Fibroblast of skin of right quadriceps (primary cell): ENCODE measurements at regions not wholly inside any gene's neighbourhood (a gene's known extent, or its start where the extent isn't known, plus 50 kb on each side); places are given as distances from the start of the nearest gene placed in this dataset.
"Not testable (repeated sequence)": the region's sequence is repeated elsewhere in the genome, so short reads cannot be mapped to it uniquely, and the experiment has no call there.

Experiments used
- DNase-seq: peaks from one replicate; pipeline ENCODE4 v3.0.0-alpha.2; 2013

- no peak for DNase-seq
Measured at GRCh38 chr22:36088292-36088691, 59.7 kb upstream of the RBFOX2 start.

DNA sequence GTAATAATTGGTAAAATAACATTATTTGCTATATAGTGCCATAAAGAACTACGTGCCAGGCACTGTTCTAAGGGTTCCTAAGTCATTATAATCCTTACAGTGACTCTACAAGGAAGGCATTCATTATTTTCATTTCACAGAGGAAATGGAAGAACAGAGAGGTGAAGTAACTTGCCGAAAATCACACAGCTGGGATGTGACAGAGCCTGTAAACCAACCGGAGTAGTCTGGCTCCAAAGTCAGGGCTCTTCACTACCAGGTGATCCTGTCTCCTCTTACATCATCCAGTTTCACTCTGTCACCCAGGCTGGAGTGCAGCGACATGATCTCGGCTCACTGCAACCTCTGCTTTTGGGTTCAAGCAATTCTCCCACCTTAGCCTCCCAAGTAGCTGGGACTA is 59.2 kb upstream of the RBFOX2 start:
- no peak for DNase-seq

GRCh38 chr22:36086629-36087254 is 58.1 kb upstream of the RBFOX2 start:
- no peak for DNase-seq

DNA sequence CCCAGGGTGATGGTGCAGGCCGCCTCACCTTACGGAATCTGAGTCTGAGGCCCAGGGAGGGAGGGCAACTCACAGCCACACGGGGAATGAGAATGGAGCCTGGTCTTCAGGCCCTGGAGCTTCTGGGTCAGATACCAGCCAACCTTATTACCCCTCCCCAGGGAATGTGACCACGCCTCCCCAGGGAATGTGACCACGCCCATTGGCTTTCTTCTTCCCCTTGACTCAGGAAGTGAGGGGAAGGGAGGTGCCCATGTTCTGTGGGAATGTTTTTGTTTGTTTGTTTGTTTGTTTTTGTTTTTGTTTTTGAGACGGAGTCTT is 57.5 kb upstream of the RBFOX2 start:
- DNase-seq: no peak

DNA sequence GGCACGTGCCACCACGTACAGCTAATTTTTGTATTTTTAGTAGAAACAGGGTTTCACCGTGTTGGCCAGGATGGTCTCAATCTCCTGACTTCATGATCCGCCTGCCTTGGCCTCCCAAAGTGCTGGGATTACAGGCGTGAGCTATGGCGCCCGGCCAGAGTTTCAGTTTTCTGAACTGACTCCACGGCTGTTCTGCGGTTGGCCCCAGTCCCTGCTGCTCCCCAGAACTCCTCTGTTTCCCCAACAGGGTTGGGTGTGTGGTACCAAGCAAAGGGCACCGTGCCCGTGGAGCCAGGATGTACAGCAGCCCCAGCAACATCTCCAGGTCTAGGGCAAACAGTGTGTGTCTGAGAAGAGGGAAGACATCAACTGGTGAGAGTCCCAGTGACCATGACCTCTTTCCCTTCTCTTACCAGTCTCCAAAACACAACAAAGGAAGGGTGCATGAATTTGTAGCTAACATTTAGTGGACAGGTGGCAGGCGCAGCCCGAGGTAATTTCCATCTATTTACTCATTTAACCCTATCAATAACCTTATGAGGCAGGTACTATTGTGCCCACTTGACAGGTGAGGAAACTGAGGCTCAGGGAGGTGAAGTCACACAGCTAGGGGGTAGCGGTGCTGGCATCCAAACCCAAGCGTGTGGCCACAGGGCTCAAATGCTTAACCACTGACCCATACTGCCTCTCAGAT is 57.0 kb upstream of the RBFOX2 start:
- no peak for DNase-seq

DNA sequence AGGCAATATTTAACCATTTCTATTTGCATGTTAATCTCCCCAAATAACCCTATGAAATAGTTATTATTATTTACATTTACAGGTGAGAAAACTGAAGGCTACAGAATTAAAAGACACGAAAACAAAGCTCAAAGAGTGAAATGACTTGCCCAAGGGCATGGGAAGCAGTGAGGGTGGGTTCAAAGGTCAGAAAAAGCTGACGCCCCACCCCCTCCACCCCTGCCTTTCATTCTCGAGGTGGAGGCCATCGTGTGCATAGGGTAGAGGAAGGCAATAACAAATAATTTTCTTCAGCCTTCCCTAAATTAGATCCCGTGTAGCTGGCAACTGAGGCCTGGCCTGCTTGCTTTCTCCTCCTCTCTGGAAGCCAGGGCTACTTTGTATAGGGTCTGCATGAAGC is 56.1 kb upstream of the RBFOX2 start:
- DNase-seq: no peak

GRCh38 chr22:36083056-36083455 is 54.4 kb upstream of the RBFOX2 start:
- DNase-seq: no peak

- peak; percentile 88 for DNase-seq
Measured at GRCh38 chr22:36081023-36081431, 52.4 kb upstream of the RBFOX2 start.

- DNase-seq: not testable (repeated sequence)
Measured at GRCh38 chr22:36080281-36080680, 51.7 kb upstream of the RBFOX2 start.

DNA sequence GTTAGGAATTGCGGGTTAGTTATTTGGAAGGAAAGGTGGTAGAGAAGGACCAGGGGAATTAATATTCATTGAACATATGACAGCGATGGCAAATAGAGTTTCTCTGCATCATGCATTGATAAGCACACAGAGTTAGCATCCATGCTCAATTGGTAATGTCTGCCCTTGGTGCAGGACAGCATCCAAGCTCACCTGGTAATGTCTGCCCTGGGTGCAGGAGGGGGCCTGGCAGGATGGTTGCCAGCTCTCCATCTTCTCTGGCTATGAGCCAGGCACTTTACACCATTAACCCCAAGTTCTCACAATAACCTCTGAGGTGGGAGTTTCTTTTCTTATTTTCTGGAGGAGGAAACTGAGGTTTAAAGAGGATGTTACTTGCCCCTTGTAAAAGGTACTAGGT is 50.4 kb upstream of the RBFOX2 start:
- no peak for DNase-seq
